ENCODE measurements at regions not wholly inside any gene's neighbourhood (a gene's known extent, or its start where the extent isn't known, plus 50 kb on each side); places are given as distances from the start of the nearest gene placed in this dataset.
A peak's percentile ranks its signal among the peaks of the same experiment; 100 is the strongest.

DNA sequence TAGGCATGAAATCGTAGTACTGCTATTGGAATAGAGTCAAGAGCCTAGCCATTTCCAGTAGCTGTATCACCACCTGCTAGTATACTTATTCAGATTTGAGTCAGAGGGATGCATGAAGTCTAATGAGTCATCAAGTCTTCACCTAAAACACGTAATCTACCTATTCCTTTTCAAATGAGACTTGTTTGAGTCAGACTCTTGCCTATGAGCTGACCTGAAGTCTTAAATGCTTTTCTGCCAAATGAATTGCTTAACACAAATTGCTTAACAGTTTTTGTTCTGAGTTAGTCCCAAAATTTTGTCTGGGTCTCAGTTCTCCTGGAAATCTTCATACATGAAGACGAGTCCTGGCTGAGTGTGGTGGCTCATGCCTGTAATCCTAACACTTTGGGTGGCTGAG lies 165.2 kb downstream of the GNAT3 start:
- Histone ChIP-seq H3K9me3 (ENCODE audit: control insufficient read depth in 2 of 2, low read length in 2 of 2) (no peaks in the 10 kb centered on the region), H3K36me3 (ENCODE audit: control insufficient read depth, insufficient read depth, low read length) (no peaks in the 10 kb centered on the region), H3K4me3 (ENCODE audit: low read depth, low read length) (no peak overlapping the region), H3K27ac (ENCODE audit: insufficient read depth, low read length, poor library complexity, severe bottlenecking) (no peak overlapping the region), H3K4me1 (ENCODE audit: control insufficient read depth, insufficient read depth, low read length, poor library complexity, severe bottlenecking) (no peaks in the 10 kb centered on the region), H3K27me3 (ENCODE audit: control insufficient read depth, insufficient read depth, low read length) (no peaks in the 10 kb centered on the region)
- no peak overlapping the region for H3K27ac Mint-ChIP-seq
- ATAC-seq (ENCODE audit: low read depth in 2 of 2): no peak
- no peak overlapping the region for H3K4me3 Mint-ChIP-seq
- no peaks in the 10 kb centered on the region for H3K27me3 Mint-ChIP-seq
- no peaks in the 10 kb centered on the region for H3K36me3 Mint-ChIP-seq
- peak in 1 of 3 donors; percentile 0 for DNase-seq
- peaks cover 0 to 7% (median 4%) of the 10 kb centered on the region in 7 donors for H3K9me3 Mint-ChIP-seq
- no peaks in the 10 kb centered on the region for H3K4me1 Mint-ChIP-seq

DNA sequence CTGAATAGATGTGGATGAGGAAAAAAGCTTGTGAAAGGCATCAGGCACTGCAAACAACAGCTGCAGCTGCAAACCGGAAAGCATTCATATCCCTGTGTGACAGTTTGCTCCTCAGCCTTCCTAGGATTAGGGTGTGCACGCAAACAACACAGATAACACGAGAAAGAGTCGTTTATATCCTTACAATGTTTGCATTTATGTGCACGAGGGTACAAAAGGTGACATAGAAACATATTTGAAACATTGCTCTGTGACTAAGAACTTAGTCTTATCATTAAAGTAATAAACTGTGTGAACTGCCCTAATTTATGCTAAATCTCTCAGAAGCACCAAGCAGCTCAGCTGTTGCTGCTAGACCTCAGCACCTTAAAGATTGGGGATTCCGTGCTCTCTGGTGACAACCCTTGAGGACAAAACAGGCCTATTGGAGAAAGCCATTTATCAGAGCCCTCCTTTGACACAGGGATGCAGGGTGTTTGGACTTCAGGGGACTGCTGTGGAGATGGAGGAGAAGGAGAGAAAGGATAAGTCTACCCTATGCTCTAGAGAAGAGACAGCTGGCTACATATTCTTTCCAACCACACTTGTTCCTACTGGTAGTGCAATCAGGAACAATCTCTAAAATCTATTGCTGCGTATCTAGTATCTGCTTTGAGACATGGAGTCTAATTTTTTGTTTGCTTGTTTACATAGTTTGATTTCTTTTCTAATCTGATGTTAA lies 176.2 kb downstream of the GNAT3 start:
- Histone ChIP-seq H3K27ac (ENCODE audit: insufficient read depth, low read length, poor library complexity, severe bottlenecking) (no peak overlapping the region), H3K4me3 (ENCODE audit: low read depth, low read length) (no peak overlapping the region), H3K36me3 (ENCODE audit: control insufficient read depth, insufficient read depth, low read length) (no peaks in the 10 kb centered on the region), H3K4me1 (ENCODE audit: control insufficient read depth, insufficient read depth, low read length, poor library complexity, severe bottlenecking) (no peaks in the 10 kb centered on the region), H3K9me3 (ENCODE audit: control insufficient read depth in 2 of 2, low read length in 2 of 2) (no peaks in the 10 kb centered on the region), H3K27me3 (ENCODE audit: control insufficient read depth, insufficient read depth, low read length) (no peaks in the 10 kb centered on the region)
- H3K9me3 Mint-ChIP-seq: peaks cover 1 to 11% (median 5%) of the 10 kb centered on the region in 7 donors
- H3K27me3 Mint-ChIP-seq: no peaks in the 10 kb centered on the region
- DNase-seq: no peak
- no peak overlapping the region for H3K4me3 Mint-ChIP-seq
- H3K27ac Mint-ChIP-seq: no peak overlapping the region
- no peaks in the 10 kb centered on the region for H3K36me3 Mint-ChIP-seq
- no peak for ATAC-seq (ENCODE audit: low read depth in 2 of 2)
- H3K4me1 Mint-ChIP-seq: no peaks in the 10 kb centered on the region

DNA sequence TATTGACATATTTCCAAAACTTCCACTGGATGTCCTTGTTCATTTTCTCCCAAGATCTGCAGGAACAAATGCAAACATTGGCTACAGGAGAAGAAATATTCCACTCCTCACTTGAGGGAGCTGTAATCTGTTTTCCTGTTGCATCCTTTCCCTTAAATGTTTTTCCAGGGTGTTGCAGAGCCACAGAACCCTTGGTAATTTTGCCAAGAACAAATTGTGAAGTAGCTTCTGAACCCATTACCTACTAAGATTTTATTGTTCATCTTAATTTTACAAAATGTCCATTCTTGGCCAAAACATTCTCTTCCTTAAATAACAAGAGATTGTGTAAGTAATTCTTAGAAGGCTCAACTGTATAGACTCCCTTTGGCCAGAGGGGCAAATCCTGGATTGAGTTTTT lies 177.0 kb downstream of the GNAT3 start:
- ATAC-seq (ENCODE audit: low read depth in 2 of 2): no peak
- H3K27ac Mint-ChIP-seq: no peak overlapping the region
- H3K9me3 Mint-ChIP-seq: peaks cover 1 to 11% (median 5%) of the 10 kb centered on the region in 7 donors

DNA sequence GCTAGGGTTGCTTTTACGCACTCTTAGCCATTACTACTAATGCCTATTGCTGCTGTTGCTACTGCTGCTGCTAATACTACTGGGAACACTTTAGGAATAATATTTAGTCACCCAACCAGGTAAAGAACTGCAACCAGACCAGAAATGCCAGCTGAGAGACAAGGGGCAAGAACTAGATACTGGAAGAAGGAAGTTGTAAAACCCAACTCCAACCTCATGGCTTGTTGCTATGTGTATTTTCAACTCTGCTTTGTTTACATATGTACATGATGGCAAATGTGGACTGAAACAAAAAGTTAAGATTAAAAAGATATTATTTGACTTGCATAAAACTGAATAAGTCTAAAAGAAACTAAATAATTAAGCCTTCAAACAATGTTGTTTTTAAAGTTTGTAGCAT lies 177.7 kb downstream of the GNAT3 start:
- Histone ChIP-seq H3K4me3 (ENCODE audit: low read depth, low read length) (no peak overlapping the region), H3K36me3 (ENCODE audit: control insufficient read depth, insufficient read depth, low read length) (no peaks in the 10 kb centered on the region), H3K4me1 (ENCODE audit: control insufficient read depth, insufficient read depth, low read length, poor library complexity, severe bottlenecking) (no peaks in the 10 kb centered on the region), H3K9me3 (ENCODE audit: control insufficient read depth in 2 of 2, low read length in 2 of 2) (no peaks in the 10 kb centered on the region), H3K27me3 (ENCODE audit: control insufficient read depth, insufficient read depth, low read length) (no peaks in the 10 kb centered on the region), H3K27ac (ENCODE audit: insufficient read depth, low read length, poor library complexity, severe bottlenecking) (no peak overlapping the region)
- H3K4me3 Mint-ChIP-seq: no peak overlapping the region
- no peaks in the 10 kb centered on the region for H3K4me1 Mint-ChIP-seq
- ATAC-seq (ENCODE audit: low read depth in 2 of 2) (no peak), DNase-seq (no peak)
- H3K36me3 Mint-ChIP-seq: no peaks in the 10 kb centered on the region
- no peak overlapping the region for H3K27ac Mint-ChIP-seq
- no peaks in the 10 kb centered on the region for H3K27me3 Mint-ChIP-seq
- peaks cover 1 to 11% (median 5%) of the 10 kb centered on the region in 7 donors for H3K9me3 Mint-ChIP-seq

More for the DNA sequence above, 177.0 kb downstream of the GNAT3 start:
- Mint-ChIP-seq H3K36me3 (no peaks in the 10 kb centered on the region), H3K27me3 (no peaks in the 10 kb centered on the region), H3K4me1 (no peaks in the 10 kb centered on the region), H3K4me3 (no peak overlapping the region)
- no peaks in the 10 kb centered on the region for H3K4me1 ChIP-seq (ENCODE audit: control insufficient read depth, insufficient read depth, low read length, poor library complexity, severe bottlenecking)
- no peaks in the 10 kb centered on the region for H3K27me3 ChIP-seq (ENCODE audit: control insufficient read depth, insufficient read depth, low read length)
- H3K4me3 ChIP-seq (ENCODE audit: low read depth, low read length): no peak overlapping the region
- DNase-seq: no peak
- no peaks in the 10 kb centered on the region for H3K9me3 ChIP-seq (ENCODE audit: control insufficient read depth in 2 of 2, low read length in 2 of 2)
- no peak overlapping the region for H3K27ac ChIP-seq (ENCODE audit: insufficient read depth, low read length, poor library complexity, severe bottlenecking)
- H3K36me3 ChIP-seq (ENCODE audit: control insufficient read depth, insufficient read depth, low read length): no peaks in the 10 kb centered on the region

DNA sequence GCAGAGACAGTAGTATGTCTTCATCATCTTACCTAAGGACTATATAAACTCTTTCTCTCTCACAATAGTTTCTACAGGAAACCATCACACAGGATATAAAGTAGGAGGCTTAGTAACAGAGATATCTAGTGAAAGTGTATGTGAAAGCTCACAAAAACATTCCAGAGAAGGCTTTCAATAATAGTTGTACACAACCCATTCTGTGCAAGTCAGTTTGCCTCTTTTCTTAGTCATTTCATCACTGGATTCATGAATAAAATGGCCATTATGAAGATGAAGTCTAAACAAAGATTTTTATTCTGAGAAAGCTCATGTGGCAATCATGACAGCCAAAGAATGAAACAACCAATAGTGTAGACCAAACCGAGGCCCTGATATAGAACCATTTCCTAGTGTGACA lies 178.8 kb downstream of the GNAT3 start:
- Mint-ChIP-seq H3K4me3 (no peak overlapping the region), H3K27ac (no peak overlapping the region), H3K9me3 (peaks cover 2 to 13% (median 5%) of the 10 kb centered on the region in 7 donors), H3K36me3 (no peaks in the 10 kb centered on the region), H3K4me1 (no peaks in the 10 kb centered on the region), H3K27me3 (no peaks in the 10 kb centered on the region)
- Histone ChIP-seq H3K4me3 (ENCODE audit: low read depth, low read length) (no peak overlapping the region), H3K9me3 (ENCODE audit: control insufficient read depth in 2 of 2, low read length in 2 of 2) (no peaks in the 10 kb centered on the region), H3K4me1 (ENCODE audit: control insufficient read depth, insufficient read depth, low read length, poor library complexity, severe bottlenecking) (no peaks in the 10 kb centered on the region), H3K36me3 (ENCODE audit: control insufficient read depth, insufficient read depth, low read length) (no peaks in the 10 kb centered on the region), H3K27ac (ENCODE audit: insufficient read depth, low read length, poor library complexity, severe bottlenecking) (no peak overlapping the region), H3K27me3 (ENCODE audit: control insufficient read depth, insufficient read depth, low read length) (no peaks in the 10 kb centered on the region)
- DNase-seq (no peak), ATAC-seq (ENCODE audit: low read depth in 2 of 2) (no peak)

DNA sequence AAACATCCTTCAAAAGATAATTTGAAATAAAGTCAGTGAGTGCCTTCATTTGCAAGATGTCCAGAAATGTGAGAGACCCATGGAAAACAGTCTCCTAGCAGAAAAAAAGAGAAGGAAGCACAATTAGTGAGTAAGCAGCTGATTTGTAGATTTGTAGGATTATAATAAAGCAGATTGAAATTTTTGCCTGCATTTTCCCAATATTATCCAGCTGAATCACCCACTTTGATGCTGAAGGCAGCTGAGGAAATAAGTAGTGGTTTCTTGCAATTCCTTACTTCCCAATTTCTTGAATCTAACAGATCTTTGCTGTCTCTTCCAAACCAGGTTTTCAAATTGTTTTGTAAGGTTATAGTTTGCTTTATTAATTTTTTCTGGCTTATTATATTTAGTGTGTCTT lies 181.4 kb downstream of the GNAT3 start:
- Mint-ChIP-seq H3K27ac (no peak overlapping the region), H3K4me1 (no peaks in the 10 kb centered on the region), H3K9me3 (peaks cover 0 to 29% (median 4%) of the 10 kb centered on the region in 7 donors), H3K36me3 (no peaks in the 10 kb centered on the region), H3K27me3 (no peaks in the 10 kb centered on the region), H3K4me3 (no peak overlapping the region)
- no peak for DNase-seq
- no peaks in the 10 kb centered on the region for H3K27me3 ChIP-seq (ENCODE audit: control insufficient read depth, insufficient read depth, low read length)
- no peak for ATAC-seq (ENCODE audit: low read depth in 2 of 2)
- H3K4me1 ChIP-seq (ENCODE audit: control insufficient read depth, insufficient read depth, low read length, poor library complexity, severe bottlenecking): no peaks in the 10 kb centered on the region
- H3K4me3 ChIP-seq (ENCODE audit: low read depth, low read length): no peak overlapping the region
- H3K36me3 ChIP-seq (ENCODE audit: control insufficient read depth, insufficient read depth, low read length): no peaks in the 10 kb centered on the region
- H3K9me3 ChIP-seq (ENCODE audit: control insufficient read depth in 2 of 2, low read length in 2 of 2): no peaks in the 10 kb centered on the region
- no peak overlapping the region for H3K27ac ChIP-seq (ENCODE audit: insufficient read depth, low read length, poor library complexity, severe bottlenecking)

DNA sequence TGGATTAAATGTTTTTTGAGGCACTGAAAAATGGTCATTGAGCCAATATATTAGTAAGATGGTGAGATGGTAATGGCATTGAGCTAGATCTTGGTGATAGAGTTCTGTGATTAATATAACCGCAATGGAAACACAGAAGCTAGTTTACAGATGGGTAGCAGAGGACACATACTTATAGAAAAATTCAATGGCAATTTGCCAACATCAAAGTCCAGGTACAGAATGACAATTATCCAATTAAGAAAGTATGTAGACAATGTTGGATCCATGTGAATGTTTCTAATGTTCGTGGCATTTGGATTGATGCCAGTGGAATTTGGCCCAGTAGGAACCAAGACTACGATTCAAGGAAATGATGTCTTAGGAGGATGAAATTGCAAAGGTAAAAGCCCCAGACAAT lies 187.8 kb downstream of the GNAT3 start:
- H3K4me1 Mint-ChIP-seq: no peaks in the 10 kb centered on the region
- H3K4me3 Mint-ChIP-seq: no peak overlapping the region
- H3K9me3 Mint-ChIP-seq: peaks cover 0 to 18% (median 4%) of the 10 kb centered on the region in 7 donors
- Histone ChIP-seq H3K36me3 (ENCODE audit: control insufficient read depth, insufficient read depth, low read length) (no peaks in the 10 kb centered on the region), H3K4me1 (ENCODE audit: control insufficient read depth, insufficient read depth, low read length, poor library complexity, severe bottlenecking) (no peaks in the 10 kb centered on the region), H3K27ac (ENCODE audit: insufficient read depth, low read length, poor library complexity, severe bottlenecking) (no peak overlapping the region), H3K9me3 (ENCODE audit: control insufficient read depth in 2 of 2, low read length in 2 of 2) (peaks cover 0 to 2% of the 10 kb centered on the region in 2 experiments), H3K27me3 (ENCODE audit: control insufficient read depth, insufficient read depth, low read length) (no peaks in the 10 kb centered on the region), H3K4me3 (ENCODE audit: low read depth, low read length) (no peak overlapping the region)
- H3K27ac Mint-ChIP-seq: no peak overlapping the region
- H3K36me3 Mint-ChIP-seq: no peaks in the 10 kb centered on the region
- H3K27me3 Mint-ChIP-seq: no peaks in the 10 kb centered on the region
- no peak for DNase-seq
- ATAC-seq (ENCODE audit: low read depth in 2 of 2): no peak

DNA sequence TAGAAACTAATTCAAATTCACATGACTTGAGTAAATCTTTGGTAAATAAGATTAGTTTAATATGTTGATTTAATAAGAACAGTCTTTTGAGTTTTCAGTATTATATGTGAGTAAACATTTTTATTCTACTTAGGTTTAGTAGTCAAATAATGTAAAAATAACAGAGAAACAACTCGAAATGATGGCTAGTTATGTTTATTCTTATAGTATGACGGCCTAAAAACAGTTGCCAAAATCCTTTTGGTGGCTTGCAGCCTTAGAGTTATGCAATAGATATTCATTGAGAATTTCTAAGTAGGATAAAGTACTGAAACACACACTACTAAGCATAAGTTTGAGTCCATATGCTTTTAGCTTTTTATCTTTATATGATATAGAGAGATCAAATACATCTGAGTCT lies 184.8 kb downstream of the GNAI1 start:
- Histone ChIP-seq H3K27ac (ENCODE audit: insufficient read depth, low read length, poor library complexity, severe bottlenecking) (no peak overlapping the region), H3K27me3 (ENCODE audit: control insufficient read depth, insufficient read depth, low read length) (no peaks in the 10 kb centered on the region), H3K4me1 (ENCODE audit: control insufficient read depth, insufficient read depth, low read length, poor library complexity, severe bottlenecking) (no peaks in the 10 kb centered on the region), H3K36me3 (ENCODE audit: control insufficient read depth, insufficient read depth, low read length) (no peaks in the 10 kb centered on the region), H3K4me3 (ENCODE audit: low read depth, low read length) (no peak overlapping the region), H3K9me3 (ENCODE audit: control insufficient read depth in 2 of 2, low read length in 2 of 2) (peaks cover 0 to 5% of the 10 kb centered on the region in 2 experiments)
- no peak overlapping the region for H3K27ac Mint-ChIP-seq
- DNase-seq (no peak), ATAC-seq (ENCODE audit: low read depth in 2 of 2) (no peak)
- no peak overlapping the region for H3K4me3 Mint-ChIP-seq
- H3K27me3 Mint-ChIP-seq: peaks cover 4% of the 10 kb centered on the region
- H3K4me1 Mint-ChIP-seq: no peaks in the 10 kb centered on the region
- H3K36me3 Mint-ChIP-seq: no peaks in the 10 kb centered on the region
- H3K9me3 Mint-ChIP-seq: peaks cover 0 to 11% (median 5%) of the 10 kb centered on the region in 7 donors

All from CD4-positive, CD25-positive, alpha-beta regulatory T cell (primary cell).